Neural cell (in vitro differentiated cells): ENCODE measurements at regions not wholly inside any gene's neighbourhood (a gene's known extent, or its start where the extent isn't known, plus 50 kb on each side); places are given as distances from the start of the nearest gene placed in this dataset.

ENCODE experiments used
- H2AFZ ChIP-seq: fragments of 200-600, 300-800 bp; sonication (generic), shearing (Covaris generic); 2 replicates; pipeline ENCODE4 v1.6.0; 2014; ENCODE audit warnings: low read depth, mild to moderate bottlenecking, antibody characterized with exemption, low read length, moderate library complexity
- H3F3A ChIP-seq: fragments of 200-600 bp; shearing (Covaris generic); 2 replicates; pipeline ENCODE4 v1.6.1; 2016; ENCODE audit warnings: mild to moderate bottlenecking, moderate library complexity, mixed read lengths, antibody characterized with exemption, low read length; ENCODE audit not compliant: insufficient read depth, poor library complexity, severe bottlenecking
- H3K27ac ChIP-seq: fragments of 200-600, 300-800 bp; sonication (generic), shearing (Covaris generic); 2 replicates; pipeline ENCODE4 v1.5.1; 2014; ENCODE audit warnings: mild to moderate bottlenecking, low read length, moderate library complexity
- H3K27me3 ChIP-seq: fragments of 300-800, 200-600 bp; sonication (generic), shearing (Covaris generic); 2 replicates; pipeline ENCODE4 v1.6.0; 2014; ENCODE audit warnings: mild to moderate bottlenecking, low read depth, low read length, moderate library complexity; ENCODE audit not compliant: insufficient read depth
- H3K36me3 ChIP-seq: fragments of 300-800, 200-600 bp; sonication (generic), shearing (Covaris generic); 2 replicates; pipeline ENCODE4 v1.5.1; 2014; ENCODE audit warnings: mild to moderate bottlenecking, antibody characterized with exemption, low read length, moderate library complexity; ENCODE audit not compliant: insufficient read depth
- H3K4me2 ChIP-seq: fragments of 300-800, 200-600 bp; sonication (generic), shearing (Covaris generic); 2 replicates; pipeline ENCODE4 v1.6.0; 2014; ENCODE audit warnings: mild to moderate bottlenecking, low read length
- H3K4me3 ChIP-seq: fragments of 300-800, 200-600 bp; sonication (generic), shearing (Covaris generic); 2 replicates; pipeline ENCODE4 v1.5.1; 2014; ENCODE audit warnings: mild to moderate bottlenecking, low read length, moderate library complexity
- H3K79me2 ChIP-seq: fragments of 200-600 bp; shearing (Covaris generic); replicated peaks from 2 replicates; pipeline ENCODE4 v1.6.0; 2014; ENCODE audit warnings: mild to moderate bottlenecking, low read length, moderate library complexity; ENCODE audit not compliant: insufficient read depth
- H3K9ac ChIP-seq: fragments of 300-800, 200-600 bp; sonication (generic), shearing (Covaris generic); 2 replicates; pipeline ENCODE4 v1.6.1; 2016; ENCODE audit warnings: mild to moderate bottlenecking, low read length, mixed read lengths
- H3K9me2 ChIP-seq: fragments of 200-600 bp; shearing (Covaris generic); 2 replicates; pipeline ENCODE4 v1.6.1; 2016; ENCODE audit warnings: mild to moderate bottlenecking, low read length, mixed read lengths; ENCODE audit not compliant: insufficient read depth
- H3K9me3 ChIP-seq: fragments of 200-600, 300-800 bp; sonication (generic), shearing (Covaris generic); 2 replicates; pipeline ENCODE4 v1.6.1; 2016; ENCODE audit warnings: mild to moderate bottlenecking, mixed run types, low read length, moderate library complexity, mixed read lengths
- H4K20me1 ChIP-seq: fragments of 200-600 bp; shearing (Covaris generic); 2 replicates; pipeline ENCODE4 v1.6.1; 2016; ENCODE audit warnings: mild to moderate bottlenecking, mixed run types; ENCODE audit not compliant: insufficient read depth
- EP300 ChIP-seq: fragments of 450-650 bp; conservative IDR thresholded peaks from 2 replicates; pipeline ENCODE4 v1.6.1; 2014; ENCODE audit warnings: antibody characterized with exemption, mild to moderate bottlenecking, moderate library complexity; ENCODE audit not compliant: poor library complexity, severe bottlenecking
- EZH2 ChIP-seq: fragments of 200-600, 300-800 bp; shearing (Covaris generic), sonication (generic); IDR thresholded peaks from 2 replicates; pipeline ENCODE4 v1.6.1; 2014; ENCODE audit warnings: antibody characterized with exemption, low read length, borderline replicate concordance, mild to moderate bottlenecking; ENCODE audit not compliant: insufficient read depth, poor library complexity, severe bottlenecking
- MXI1 ChIP-seq: fragments of 450-650 bp; conservative IDR thresholded peaks from 2 replicates; pipeline ENCODE4 v1.6.1; 2014; ENCODE audit warnings: antibody characterized with exemption, mild to moderate bottlenecking; ENCODE audit not compliant: poor library complexity, severe bottlenecking
- POLR2AphosphoS5 ChIP-seq: IDR thresholded peaks from 2 replicates; pipeline ENCODE4 v1.6.1; 2012
- RAD21 ChIP-seq: fragments of 450-650 bp; conservative IDR thresholded peaks from 2 replicates; pipeline ENCODE4 v1.6.1; 2014; ENCODE audit warnings: antibody characterized with exemption, mild to moderate bottlenecking, moderate library complexity
- REST ChIP-seq: IDR thresholded peaks from 2 replicates; pipeline ENCODE4 v1.6.1; 2012; ENCODE audit warnings: borderline replicate concordance
- SMC3 ChIP-seq: fragments of 450-650 bp; conservative IDR thresholded peaks from 2 replicates; pipeline ENCODE4 v1.6.1; 2014; ENCODE audit warnings: antibody characterized with exemption, mild to moderate bottlenecking, moderate library complexity; ENCODE audit not compliant: poor library complexity
- TAF1 ChIP-seq: IDR thresholded peaks from 2 replicates; pipeline ENCODE4 v1.6.1; 2012; ENCODE audit warnings: low read depth
- TF ChIP-seq, protein P1 (sequence below): fragments of 450-650 bp; IDR thresholded peaks from 2 replicates; pipeline ENCODE4 v1.5.1; 2014; ENCODE audit warnings: antibody characterized with exemption, mild to moderate bottlenecking, moderate library complexity; ENCODE audit not compliant: poor library complexity, severe bottlenecking

- Histone ChIP-seq H3K9me3 (no peaks in the 10 kb centered on the region), H3K27ac (peak overlapping the region; percentile 43), H3K4me3 (peak overlapping the region; percentile 8), H3K9me2 (no peaks in the 10 kb centered on the region), H3K4me2 (no peak overlapping the region), H4K20me1 (no peaks in the 10 kb centered on the region), H3K79me2 (no peaks in the 10 kb centered on the region), H3F3A (no peaks in the 10 kb centered on the region), H3K36me3 (no peaks in the 10 kb centered on the region), H2AFZ (no peak overlapping the region), H3K27me3 (no peaks in the 10 kb centered on the region), H3K9ac (no peak overlapping the region)
- TF ChIP-seq POLR2AphosphoS5: no peak
- TF ChIP-seq MXI1: no peak
- TF ChIP-seq RAD21: no peak
- no peak for TF ChIP-seq EZH2
- TF ChIP-seq SMC3: no peak
- no peak for TF ChIP-seq REST
- TF ChIP-seq, protein P1, sequence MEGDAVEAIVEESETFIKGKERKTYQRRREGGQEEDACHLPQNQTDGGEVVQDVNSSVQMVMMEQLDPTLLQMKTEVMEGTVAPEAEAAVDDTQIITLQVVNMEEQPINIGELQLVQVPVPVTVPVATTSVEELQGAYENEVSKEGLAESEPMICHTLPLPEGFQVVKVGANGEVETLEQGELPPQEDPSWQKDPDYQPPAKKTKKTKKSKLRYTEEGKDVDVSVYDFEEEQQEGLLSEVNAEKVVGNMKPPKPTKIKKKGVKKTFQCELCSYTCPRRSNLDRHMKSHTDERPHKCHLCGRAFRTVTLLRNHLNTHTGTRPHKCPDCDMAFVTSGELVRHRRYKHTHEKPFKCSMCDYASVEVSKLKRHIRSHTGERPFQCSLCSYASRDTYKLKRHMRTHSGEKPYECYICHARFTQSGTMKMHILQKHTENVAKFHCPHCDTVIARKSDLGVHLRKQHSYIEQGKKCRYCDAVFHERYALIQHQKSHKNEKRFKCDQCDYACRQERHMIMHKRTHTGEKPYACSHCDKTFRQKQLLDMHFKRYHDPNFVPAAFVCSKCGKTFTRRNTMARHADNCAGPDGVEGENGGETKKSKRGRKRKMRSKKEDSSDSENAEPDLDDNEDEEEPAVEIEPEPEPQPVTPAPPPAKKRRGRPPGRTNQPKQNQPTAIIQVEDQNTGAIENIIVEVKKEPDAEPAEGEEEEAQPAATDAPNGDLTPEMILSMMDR: no peak
- no peak for TF ChIP-seq EP300
- TF ChIP-seq TAF1: no peak
These were observed 230.4 kb upstream of the GATB start for GRCh38 chr4:151991001-151991883.

- Histone ChIP-seq H4K20me1 (no peaks in the 10 kb centered on the region), H3K4me2 (no peak overlapping the region)
These were observed 229.4 kb upstream of the GATB start for GRCh38 chr4:151990201-151990600.

More at GRCh38 chr4:151990201-151990600, 229.4 kb upstream of the GATB start:
- H3K9me3 ChIP-seq: no peaks in the 10 kb centered on the region
- H2AFZ ChIP-seq: no peak overlapping the region
- H3K9me2 ChIP-seq: no peaks in the 10 kb centered on the region
- no peak overlapping the region for H3K27ac ChIP-seq
- no peaks in the 10 kb centered on the region for H3F3A ChIP-seq
- TF ChIP-seq, protein P1: no peak
- TF ChIP-seq RAD21 (no peak), POLR2AphosphoS5 (no peak), TAF1 (no peak), EZH2 (no peak), SMC3 (no peak), REST (no peak), EP300 (no peak), MXI1 (no peak)
- H3K4me3 ChIP-seq: no peak overlapping the region
- no peaks in the 10 kb centered on the region for H3K36me3 ChIP-seq
- H3K9ac ChIP-seq: no peak overlapping the region
- H3K79me2 ChIP-seq: no peaks in the 10 kb centered on the region
- H3K27me3 ChIP-seq: no peaks in the 10 kb centered on the region
